ENCODE measurements at regions not wholly inside any gene's neighbourhood (a gene's known extent, or its start where the extent isn't known, plus 50 kb on each side); places are given as distances from the start of the nearest gene placed in this dataset.

DNA sequence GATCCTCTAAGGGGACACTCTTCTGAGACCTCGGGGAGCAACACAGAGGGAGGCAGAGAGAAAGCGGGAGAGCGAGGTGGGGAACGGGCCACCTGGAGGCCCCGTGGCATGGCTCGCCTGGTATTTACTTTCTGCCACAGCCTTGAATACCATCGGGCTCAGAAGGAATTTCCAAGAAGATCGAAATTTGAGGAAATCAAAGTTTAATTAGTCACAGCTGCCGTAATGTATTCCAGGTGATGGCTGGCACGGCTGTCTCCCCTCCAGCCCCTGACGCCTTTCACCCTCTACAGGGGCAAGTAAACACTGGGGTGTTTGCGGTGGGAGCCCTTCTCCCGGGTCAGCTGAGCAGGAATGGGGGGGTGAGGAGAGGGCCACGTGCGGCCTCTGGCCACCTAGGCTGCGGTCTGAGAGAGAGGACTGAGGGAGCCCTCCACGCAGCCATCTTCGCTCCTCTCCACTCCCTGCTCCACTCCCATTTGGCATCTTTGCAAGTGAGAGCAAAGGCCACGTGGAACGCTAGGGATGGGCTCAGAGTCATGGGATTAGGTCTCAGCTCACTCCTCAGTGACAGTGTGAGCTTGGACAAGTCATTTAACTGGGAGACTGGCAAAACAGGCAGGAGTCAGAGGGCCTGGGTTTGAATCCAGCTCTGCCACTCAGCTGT lies 125.2 kb downstream of the SYF2 start:
- Histone ChIP-seq H3K4me3 (ENCODE audit: low read depth, low read length) (no peak overlapping the region), H3K9me3 (ENCODE audit: control insufficient read depth, insufficient read depth, low read length) (peaks cover 6% of the 10 kb centered on the region; the same call in 1 of the 2 replicates), H3K27ac (ENCODE audit: low read depth, low read length) (no peak overlapping the region), H3K27me3 (ENCODE audit: control insufficient read depth, insufficient read depth, low read length) (peaks cover 20% of the 10 kb centered on the region)
- CTCF ChIA-PET = no interaction called here
- no peak for DNase-seq (ENCODE audit: low read depth, low spot score)
- TF ChIP-seq, protein P1, sequence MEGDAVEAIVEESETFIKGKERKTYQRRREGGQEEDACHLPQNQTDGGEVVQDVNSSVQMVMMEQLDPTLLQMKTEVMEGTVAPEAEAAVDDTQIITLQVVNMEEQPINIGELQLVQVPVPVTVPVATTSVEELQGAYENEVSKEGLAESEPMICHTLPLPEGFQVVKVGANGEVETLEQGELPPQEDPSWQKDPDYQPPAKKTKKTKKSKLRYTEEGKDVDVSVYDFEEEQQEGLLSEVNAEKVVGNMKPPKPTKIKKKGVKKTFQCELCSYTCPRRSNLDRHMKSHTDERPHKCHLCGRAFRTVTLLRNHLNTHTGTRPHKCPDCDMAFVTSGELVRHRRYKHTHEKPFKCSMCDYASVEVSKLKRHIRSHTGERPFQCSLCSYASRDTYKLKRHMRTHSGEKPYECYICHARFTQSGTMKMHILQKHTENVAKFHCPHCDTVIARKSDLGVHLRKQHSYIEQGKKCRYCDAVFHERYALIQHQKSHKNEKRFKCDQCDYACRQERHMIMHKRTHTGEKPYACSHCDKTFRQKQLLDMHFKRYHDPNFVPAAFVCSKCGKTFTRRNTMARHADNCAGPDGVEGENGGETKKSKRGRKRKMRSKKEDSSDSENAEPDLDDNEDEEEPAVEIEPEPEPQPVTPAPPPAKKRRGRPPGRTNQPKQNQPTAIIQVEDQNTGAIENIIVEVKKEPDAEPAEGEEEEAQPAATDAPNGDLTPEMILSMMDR (IDR thresholded peaks at IDR 0.05; ENCODE audit: low read depth, low read length) = no peak
- POLR2A ChIA-PET = no interaction called here

DNA sequence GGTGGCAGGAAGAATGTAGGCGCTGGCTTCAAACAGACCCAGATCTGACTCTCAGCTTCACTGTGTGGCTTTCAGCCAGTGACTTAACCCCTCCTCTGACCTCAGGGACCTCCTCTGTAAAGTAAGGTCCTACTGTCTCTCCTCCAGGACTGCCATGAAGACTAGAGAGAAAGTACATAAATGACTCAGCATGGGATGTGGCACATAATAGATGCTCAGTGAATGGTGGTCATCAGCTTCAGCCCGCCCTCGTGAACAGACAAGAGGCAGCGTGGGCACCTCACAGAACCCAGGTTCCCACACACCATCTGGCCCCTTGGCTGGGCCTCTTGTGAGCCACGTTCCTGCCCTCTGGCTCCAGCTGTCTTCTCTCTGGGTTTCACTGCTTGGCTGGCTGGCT lies 126.0 kb downstream of the SYF2 start:
- H3K27me3 ChIP-seq (ENCODE audit: control insufficient read depth, insufficient read depth, low read length) = peaks cover 19% of the 10 kb centered on the region
- ChIA-PET CTCF (no interaction called here), POLR2A (no interaction called here)
- H3K27ac ChIP-seq (ENCODE audit: low read depth, low read length) = no peak overlapping the region
- TF ChIP-seq, protein P1 (IDR thresholded peaks at IDR 0.05; ENCODE audit: low read depth, low read length) = no peak
- DNase-seq (ENCODE audit: low read depth, low spot score) = no peak
- H3K9me3 ChIP-seq (ENCODE audit: control insufficient read depth, insufficient read depth, low read length) = peaks cover 6% of the 10 kb centered on the region; the same call in 1 of the 2 replicates
- H3K4me3 ChIP-seq (ENCODE audit: low read depth, low read length) = no peak overlapping the region

DNA sequence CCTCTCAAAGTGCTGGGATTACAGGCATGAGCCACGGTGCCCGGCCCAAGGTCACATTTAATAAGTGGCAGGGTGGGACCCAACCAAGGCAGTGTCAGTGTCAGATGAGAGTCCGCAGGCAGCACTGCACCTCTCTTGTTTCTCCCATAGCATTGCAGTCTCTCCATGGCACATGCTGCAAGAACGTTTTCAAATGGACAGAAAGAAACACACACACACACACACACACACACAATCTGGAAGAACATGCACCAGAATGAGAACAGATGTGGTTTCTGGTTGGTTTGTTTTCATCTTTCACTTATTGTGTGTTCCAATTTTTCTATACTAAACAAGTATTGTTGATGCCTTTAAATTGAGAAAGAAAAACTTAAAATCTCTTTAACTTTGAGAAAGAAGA lies 126.5 kb downstream of the SYF2 start:
- no peak for DNase-seq (ENCODE audit: low read depth, low spot score)
- Histone ChIP-seq H3K27ac (ENCODE audit: low read depth, low read length) (no peak overlapping the region), H3K27me3 (ENCODE audit: control insufficient read depth, insufficient read depth, low read length) (peaks cover 19% of the 10 kb centered on the region), H3K4me3 (ENCODE audit: low read depth, low read length) (no peak overlapping the region), H3K9me3 (ENCODE audit: control insufficient read depth, insufficient read depth, low read length) (peaks cover 6% of the 10 kb centered on the region; the same call in 1 of the 2 replicates)
- ChIA-PET CTCF (no interaction called here), POLR2A (no interaction called here)
- TF ChIP-seq, protein P1 (IDR thresholded peaks at IDR 0.05; ENCODE audit: low read depth, low read length) = no peak

DNA sequence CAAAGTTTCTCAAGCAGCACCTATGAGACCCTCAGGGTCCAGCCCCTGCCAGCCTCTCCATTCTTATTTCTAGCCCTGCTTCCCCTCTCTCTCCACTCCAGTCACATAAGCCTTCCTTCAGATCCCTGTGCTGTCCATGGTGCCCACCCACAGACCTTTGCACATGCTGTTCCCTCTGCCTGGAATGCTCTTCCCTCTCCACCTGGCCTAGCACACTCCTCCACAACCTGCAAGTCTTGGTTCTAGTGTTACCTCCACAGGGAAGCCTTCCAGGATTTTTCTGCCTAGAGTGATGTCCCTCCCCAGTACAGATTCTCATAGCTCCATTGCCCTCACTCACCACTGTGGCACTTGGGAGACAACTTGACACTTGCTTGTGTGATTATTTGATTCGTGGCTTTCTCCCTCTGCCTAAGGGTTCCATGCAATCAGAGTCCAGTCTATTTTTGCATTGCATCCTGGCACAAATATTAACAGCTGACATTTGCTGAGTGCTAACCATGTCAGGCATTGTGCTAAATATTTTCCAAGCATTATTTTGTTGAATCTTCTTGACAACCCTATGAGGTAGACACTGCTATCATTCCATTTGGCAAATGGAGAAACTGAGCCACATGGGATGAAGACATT lies 127.3 kb downstream of the SYF2 start:
- ChIA-PET CTCF (no interaction called here), POLR2A (no interaction called here)
- DNase-seq (ENCODE audit: low read depth, low spot score) = no peak
- Histone ChIP-seq H3K9me3 (ENCODE audit: control insufficient read depth, insufficient read depth, low read length) (peaks cover 6% of the 10 kb centered on the region; the same call in 1 of the 2 replicates), H3K4me3 (ENCODE audit: low read depth, low read length) (no peak overlapping the region), H3K27ac (ENCODE audit: low read depth, low read length) (no peak overlapping the region), H3K27me3 (ENCODE audit: control insufficient read depth, insufficient read depth, low read length) (peaks cover 21% of the 10 kb centered on the region)
- TF ChIP-seq, protein P1 (IDR thresholded peaks at IDR 0.05; ENCODE audit: low read depth, low read length) = no peak

DNA sequence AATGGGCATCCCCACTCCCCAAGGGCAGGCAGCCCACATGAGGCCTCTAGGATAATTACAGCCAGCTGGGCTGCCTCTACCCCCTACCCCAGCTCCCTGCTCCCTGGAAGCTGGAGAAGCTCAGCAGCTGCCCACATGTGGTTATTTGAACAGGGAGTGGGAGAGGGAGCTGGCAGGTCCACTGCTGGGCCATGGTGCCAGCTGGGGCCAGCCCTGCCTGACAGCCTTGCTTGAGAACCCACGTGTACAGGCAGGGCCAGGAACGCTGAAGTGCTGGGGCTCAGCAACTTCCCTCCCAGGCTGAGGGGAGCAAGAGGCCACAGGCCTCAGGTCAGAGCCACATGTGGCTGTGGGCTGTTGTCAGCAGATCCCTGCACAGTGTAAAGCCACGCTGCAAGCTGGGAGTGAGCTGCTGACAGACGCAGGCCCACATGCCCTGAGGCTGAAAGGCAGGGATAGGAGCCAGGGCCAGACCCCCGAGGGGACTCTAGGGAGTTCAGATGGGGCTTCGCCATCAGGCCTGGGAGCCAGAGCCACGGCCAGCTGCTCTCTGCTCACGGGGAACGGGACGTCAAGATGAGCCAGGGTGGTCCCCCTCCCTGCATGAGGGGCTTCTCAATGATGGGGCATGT lies 129.0 kb downstream of the SYF2 start:
- Histone ChIP-seq H3K27me3 (ENCODE audit: control insufficient read depth, insufficient read depth, low read length) (peaks cover 31% of the 10 kb centered on the region), H3K27ac (ENCODE audit: low read depth, low read length) (no peak overlapping the region), H3K4me3 (ENCODE audit: low read depth, low read length) (no peak overlapping the region), H3K9me3 (ENCODE audit: control insufficient read depth, insufficient read depth, low read length) (no peaks in the 10 kb centered on the region)
- ChIA-PET CTCF (interaction anchor here (1.2 kb wide), 1 partner anchor 171 kb away, joined by 3 read pairs; no protein-coding TSS in a partner anchor), POLR2A (no interaction called here)
- TF ChIP-seq, protein P1 (IDR thresholded peaks at IDR 0.05; ENCODE audit: low read depth, low read length) = no peak
- no peak for DNase-seq (ENCODE audit: low read depth, low spot score)
